UCSD-AML1 (cell line): ENCODE measurements at regions not wholly inside any gene's neighbourhood (a gene's known extent, or its start where the extent isn't known, plus 50 kb on each side); places are given as distances from the start of the nearest gene placed in this dataset.
"Not testable (repeated sequence)": the region's sequence is repeated elsewhere in the genome, so short reads cannot be mapped to it uniquely, and the experiment has no call there.

Experiments
- DNase-seq: peaks from one replicate; lab custom pipeline; 2025; ENCODE audit not compliant: unreplicated experiment; lab: John Stamatoyannopoulos, UW

- DNase-seq, result not testable (repeated sequence)
Observed at GRCh38 chr5:122515210-122515609, 203.2 kb downstream of the SNCAIP start.

DNA sequence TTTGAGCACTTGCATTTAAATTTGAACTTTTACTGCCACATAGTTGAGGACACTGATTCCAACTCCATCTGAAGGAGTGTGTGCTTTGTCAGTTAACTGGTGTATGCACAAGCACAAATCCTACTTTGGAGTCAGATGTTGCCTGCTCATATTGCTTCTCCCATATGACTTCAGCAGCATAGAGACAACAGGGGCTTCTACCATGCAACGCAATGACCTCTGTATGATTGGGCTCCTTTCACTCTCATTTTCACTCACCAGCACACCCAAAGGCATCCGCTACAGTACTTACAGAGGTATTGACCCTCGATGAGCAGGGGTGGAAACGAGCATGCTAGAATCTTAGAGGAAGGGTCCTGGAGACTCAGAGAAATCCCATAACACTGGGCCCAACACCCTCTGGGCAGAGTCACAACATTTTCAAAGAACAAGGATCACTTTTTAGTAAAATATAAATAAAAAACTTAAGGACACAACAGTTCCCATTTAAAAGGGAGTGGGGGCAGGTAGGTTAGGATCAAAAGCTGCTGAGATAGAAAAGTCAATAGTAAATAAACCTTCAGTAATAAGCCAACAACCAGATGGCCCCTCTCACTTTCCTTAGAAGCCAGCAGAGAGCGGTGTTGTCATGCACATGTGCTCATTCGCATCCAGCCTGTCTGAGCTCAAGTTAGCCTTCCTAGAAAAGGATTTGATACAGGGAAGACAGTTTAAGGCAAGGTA is 203.8 kb downstream of the SNCAIP start:
- DNase-seq, result peak; percentile 28

GRCh38 chr5:122516432-122516743 is 204.4 kb downstream of the SNCAIP start:
- DNase-seq, result no peak

- DNase-seq, result no peak
Observed at GRCh38 chr5:122517091-122517490, 205.1 kb downstream of the SNCAIP start.

DNA sequence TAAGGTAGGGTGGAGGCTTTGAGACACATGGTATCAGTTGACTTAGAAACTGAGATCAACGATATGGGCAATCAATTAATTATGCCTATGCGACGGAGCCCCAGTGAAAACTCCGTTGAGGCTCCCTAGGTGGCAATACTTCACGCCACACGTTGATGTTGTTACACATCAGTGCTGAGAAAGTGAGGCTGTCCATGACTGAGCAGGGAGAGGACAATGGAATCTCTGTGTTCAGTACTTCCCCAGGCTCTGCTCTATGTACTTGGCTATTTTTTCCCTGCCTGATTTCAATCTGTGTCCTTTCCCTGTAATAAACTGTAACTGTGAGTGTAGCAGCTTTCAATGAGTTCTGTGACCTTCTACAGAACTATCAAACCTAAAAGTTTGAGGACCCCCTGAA is 211.7 kb downstream of the SNCAIP start:
- DNase-seq, result no peak

DNA sequence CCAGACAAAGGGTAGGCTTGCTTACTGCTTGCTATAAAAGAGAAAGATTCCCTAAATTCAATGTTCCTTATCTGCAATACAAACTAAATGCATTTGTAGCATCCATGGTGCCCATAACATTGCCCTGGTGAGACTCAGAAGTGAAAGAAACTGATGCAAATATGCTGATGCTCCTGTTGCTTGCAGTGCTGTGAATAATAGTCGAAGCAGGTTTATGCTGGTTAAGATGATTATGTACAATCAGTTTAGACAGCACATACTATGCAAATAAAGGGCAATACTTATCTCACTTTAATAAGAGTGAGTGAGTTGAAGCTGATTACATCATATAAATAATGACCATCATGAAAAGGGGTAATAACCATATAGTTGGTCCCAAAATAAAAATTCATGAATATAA is 215.5 kb downstream of the SNCAIP start:
- no peak for DNase-seq

DNA sequence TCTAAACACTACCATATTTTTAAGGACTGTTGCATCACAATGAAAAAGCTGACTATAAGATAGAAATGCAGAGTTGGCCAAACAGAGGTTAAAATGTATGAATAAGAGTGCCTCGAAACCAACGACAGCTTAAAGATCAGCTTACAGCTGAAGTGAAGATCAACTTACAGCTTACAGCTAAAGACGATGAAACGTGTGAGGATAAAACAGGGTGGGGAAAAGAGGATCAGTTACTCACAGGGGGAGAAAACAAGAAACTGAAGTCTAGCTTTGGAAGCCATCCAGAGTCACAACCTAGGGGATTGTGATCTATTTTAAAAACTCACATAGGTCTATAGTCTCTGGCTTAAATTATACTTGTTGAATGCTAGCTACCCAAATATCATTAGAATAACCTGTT is 220.0 kb downstream of the SNCAIP start:
- DNase-seq, result no peak

- DNase-seq, result no peak
Observed at GRCh38 chr5:122533825-122534224, 221.8 kb downstream of the SNCAIP start.

- no peak for DNase-seq
Observed at GRCh38 chr5:122534829-122535228, 222.8 kb downstream of the SNCAIP start.

GRCh38 chr5:122541388-122541787 is 229.4 kb downstream of the SNCAIP start:
- no peak for DNase-seq

GRCh38 chr5:122545986-122546385 is 228.9 kb upstream of the SNX2 start:
- DNase-seq, result no peak

DNA sequence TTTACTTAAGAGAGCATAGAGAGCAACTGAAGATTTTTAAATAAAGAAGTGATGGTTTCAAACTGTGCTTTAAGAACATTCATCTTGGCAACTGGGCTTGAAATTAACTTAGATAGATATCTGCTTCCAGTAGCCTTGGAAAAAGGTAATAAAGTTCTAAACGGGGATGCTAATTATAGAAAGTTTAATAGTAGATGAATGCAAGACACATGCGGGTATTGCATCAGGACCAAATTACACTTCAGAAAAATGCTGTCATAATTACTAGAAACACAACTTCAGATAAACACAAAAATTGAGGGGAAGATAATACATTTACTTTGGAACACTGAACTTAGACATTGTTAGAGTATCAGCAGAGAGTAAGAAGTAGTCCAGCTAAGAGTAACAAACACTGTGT is 227.7 kb upstream of the SNX2 start:
- no peak for DNase-seq

- DNase-seq, result no peak
Observed at GRCh38 chr5:122547669-122548068, 227.2 kb upstream of the SNX2 start.

- no peak for DNase-seq
Observed at GRCh38 chr5:122559676-122560075, 215.2 kb upstream of the SNX2 start.

GRCh38 chr5:122561209-122561608 is 213.7 kb upstream of the SNX2 start:
- DNase-seq, result no peak

DNA sequence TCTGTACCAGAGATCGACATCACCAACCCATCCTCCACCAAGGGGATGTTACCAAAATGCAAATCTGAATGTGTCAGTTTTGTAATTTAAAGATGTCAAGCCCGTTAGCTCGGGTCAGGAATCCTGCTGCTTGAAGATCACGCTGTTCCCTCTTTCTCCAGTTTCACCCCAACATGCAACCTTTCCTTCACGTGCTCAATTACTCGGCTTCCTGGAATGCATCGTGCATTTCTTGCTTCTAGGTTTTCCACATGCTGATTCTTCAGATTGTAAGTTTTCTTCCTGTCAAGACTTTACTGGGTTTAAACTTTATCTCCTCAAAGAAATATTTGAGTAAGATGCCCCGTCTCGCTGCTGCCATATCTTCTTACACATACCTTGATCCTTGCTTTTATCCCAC is 209.5 kb upstream of the SNX2 start:
- DNase-seq, result no peak

DNA sequence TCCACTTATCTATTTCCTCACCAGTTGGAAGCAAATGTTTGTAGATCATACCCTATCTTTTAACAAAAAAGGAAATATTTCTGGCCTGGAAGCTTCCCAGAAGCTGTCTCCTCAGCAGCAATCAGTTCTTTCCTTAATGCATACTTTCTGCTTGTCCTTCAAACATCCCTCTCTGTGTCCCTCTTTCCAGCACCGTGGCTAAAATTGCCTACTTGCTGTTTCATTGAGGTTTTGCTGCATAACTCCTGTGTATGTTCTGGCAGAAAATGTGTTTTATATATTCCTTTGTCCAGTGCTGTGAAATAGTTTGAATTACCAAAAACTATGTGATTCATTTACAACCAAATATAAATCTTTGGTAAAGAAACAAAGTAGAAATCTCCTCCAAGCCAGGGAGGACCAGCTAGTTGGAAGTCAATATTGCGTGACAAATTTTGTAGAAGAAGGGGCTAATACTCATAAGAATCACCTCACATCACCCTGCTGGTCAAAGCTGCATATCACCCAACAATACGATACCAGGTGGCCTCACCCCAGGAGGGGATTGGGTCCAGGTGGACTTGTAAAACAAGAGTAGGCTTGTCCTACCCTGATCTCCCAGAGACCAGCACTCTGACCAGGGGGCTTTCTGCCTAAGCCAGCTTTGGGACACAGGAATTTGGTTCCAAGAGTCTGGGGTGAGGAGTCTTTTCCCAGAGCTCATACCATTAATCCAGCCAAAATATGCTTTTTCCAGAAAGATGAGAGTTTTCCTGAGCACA is 198.4 kb upstream of the SNX2 start:
- no peak for DNase-seq

- DNase-seq, result peak; percentile 7
Observed at GRCh38 chr5:122581629-122582028, 193.3 kb upstream of the SNX2 start.

GRCh38 chr5:122584411-122585300 is 190.2 kb upstream of the SNX2 start:
- no peak for DNase-seq

DNA sequence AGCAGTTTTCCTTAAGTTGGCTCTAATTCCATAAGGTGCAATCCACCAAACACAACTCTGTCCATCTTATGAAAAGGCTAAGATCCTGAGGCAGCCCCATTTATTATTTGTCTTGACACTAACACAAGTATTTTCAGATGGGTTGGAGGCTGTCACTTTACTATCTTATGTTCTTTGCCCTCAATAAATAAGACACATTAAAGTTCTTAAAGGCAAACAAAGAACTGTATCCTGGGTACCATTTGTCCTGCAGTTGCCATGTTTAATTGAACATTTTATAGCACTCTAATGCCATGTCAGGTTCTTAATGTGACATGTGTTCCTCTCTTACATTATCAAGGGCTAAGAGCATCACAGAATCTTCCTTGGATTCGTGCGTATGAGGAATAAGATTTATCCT is 189.5 kb upstream of the SNX2 start:
- DNase-seq, result no peak

- DNase-seq, result no peak
Observed at GRCh38 chr5:122586351-122586750, 188.5 kb upstream of the SNX2 start.

DNA sequence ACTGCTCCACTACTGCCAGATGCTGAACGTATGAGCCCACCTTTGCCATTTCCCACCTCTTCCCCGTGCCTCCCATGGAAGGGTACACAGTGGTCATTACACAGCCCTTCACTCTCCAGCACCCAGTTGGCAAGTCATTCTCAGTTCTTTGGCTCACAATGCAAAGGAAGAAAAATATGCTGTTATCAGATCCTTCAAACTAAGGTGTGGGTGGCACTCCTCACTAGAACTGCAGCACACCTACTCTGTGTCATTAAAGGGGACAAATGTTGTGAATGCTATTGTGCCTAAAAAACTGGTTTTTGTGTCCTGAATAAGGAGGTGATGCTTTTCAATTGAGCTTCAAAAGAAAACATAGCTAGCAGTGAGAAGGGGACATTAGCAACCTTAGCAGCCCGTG is 183.1 kb upstream of the SNX2 start:
- no peak for DNase-seq
